NCI-H1048 (cell line): ENCODE measurements at regions not wholly inside any gene's neighbourhood (a gene's known extent, or its start where the extent isn't known, plus 50 kb on each side); places are given as distances from the start of the nearest gene placed in this dataset.

Experiments
- DNase-seq: peaks from one replicate; lab custom pipeline; 2025; lab: John Stamatoyannopoulos, UW

DNA sequence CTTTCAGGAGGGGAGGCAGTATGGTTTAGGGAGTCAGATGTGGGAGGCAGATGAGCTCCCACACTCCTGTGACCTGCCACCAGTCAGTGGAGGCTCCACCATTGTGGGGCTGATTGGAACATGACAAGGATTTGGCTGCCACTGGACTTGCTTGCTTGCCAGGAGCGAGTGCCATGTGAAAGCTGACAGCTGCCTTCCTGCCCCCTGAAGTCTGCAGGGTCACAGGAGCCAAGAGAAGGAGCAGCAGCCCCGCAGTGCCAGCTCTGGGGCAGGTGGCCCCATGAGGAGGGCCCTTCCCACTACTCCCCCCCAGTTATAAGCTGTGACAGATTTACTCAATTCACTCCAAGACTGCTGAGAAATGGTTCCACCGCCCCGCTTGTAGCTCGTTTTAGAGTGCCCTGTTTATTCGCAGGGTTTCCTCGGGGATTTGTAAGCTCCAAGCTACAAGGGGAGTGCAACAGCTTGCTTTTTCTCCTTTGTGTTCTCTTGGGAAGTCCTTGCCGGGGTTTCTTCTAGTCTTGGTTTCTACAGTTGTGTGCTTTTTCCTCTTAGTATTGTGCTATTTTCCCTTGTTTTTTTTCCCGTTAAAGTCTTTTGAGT is 414.3 kb downstream of the MEIS1 start:
- no peak for DNase-seq

DNA sequence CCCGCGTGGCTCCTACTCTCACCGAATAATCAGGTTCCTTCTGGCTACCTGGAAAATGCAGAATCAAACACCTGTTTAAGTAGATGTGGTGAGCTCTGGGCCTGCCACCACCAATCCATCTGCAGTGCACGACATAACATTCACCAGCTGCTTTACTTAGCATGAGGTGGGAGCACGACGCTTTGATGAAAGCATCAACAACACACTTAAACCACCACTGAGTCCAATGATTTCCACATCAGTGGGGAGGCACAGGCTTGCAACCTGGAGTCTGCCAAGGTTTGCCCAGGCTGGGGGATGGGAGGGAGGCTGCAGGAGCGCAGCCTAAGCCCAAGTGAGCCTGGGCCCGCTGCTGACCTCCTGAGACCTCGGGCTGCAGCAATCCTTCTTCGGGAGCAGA is 415.5 kb downstream of the MEIS1 start:
- DNase-seq = no peak

GRCh38 chr2:66851449-66851872 is 416.5 kb downstream of the MEIS1 start:
- DNase-seq = no peak

DNA sequence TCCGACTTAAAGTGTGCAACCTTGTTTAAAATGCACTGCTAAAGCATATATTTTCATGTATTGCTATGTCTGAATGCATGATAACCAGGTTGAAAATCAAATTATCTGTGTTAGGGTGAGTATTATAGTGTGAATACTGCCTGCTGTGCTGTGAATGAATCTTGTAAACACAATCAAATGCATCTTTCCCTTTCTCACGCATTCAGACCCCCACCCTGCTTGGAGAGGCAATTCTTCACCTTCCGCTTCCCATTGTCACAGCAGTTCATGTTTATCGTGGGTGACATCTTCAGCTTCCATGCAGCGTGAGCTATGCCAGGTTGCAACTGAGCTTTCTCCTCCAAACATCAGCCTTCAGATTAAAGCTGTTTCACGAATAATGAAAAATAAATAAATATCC is 418.0 kb downstream of the MEIS1 start:
- no peak for DNase-seq

DNA sequence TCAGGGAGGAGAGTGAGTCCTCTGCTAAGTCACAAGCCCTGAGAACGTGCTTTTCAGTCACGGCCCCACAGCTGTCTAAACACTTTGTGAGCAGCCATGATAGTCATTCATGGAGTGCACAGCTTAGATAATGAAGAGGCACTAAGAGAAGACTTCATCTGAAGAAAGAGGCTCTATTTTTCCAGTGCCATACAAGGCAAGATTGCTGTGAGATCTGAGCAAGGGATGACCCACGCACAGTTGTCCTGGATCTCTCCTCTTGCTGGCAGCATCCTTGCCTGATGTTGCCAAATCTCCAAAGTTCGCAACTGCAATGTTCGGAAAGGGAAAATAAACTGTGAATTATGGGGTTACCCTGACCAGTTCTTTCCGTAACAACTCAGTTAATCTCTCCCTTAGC is 418.7 kb downstream of the MEIS1 start:
- DNase-seq = no peak

DNA sequence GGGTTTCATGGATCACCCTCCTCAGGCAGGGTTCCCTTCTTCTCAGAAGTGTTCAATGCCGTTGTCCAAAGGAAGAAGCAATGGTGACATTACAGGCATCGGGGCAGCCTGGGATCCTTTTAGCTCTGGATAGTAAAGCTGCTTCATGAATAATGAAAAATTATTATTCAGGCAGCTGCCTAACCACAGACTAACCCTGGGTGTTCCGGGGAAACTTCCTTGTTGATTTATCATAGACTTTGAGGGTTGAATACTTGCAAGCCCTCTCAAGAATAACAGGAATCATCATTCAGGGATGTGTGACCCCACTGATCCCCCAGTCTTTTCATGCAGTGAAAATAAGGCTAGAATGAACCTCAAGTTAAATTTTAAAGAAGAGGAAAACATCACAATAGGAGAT is 419.4 kb downstream of the MEIS1 start:
- DNase-seq = no peak

DNA sequence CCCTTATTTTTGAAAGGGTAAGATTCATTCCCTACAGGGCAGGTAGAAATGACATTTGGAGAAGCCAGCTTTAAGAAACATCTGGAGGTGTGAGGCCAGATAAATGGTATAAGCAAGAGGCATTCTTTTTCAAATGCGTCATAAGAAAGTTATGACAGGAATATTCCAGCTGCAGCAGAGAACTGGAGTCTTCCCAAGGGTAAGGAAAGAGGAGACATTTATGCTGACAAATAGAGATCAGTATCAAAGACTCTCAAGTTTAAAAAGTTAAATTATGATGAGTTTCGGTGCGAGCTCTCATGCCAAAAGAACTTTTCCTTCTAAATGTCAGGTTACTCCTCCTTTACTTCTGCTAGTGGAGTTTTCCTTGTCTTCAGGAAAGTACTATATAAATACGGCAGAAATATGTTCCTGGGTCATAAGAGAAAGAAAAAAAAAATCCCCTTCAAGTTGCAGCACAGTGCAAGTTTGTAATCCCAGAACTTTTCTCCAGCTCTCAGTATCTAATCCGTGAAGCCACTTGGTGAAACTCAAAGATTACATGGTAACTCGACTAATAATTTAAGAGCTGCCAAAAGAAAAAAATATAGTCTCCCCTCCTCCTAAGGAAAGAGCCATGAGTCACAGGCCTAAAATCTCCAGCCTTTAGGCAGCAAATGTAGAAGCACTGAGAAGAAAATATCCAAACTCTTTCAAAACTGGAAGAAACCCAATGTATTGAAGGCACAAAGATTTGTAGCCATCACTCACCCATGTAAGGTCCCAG is 428.1 kb downstream of the MEIS1 start:
- no peak for DNase-seq

DNA sequence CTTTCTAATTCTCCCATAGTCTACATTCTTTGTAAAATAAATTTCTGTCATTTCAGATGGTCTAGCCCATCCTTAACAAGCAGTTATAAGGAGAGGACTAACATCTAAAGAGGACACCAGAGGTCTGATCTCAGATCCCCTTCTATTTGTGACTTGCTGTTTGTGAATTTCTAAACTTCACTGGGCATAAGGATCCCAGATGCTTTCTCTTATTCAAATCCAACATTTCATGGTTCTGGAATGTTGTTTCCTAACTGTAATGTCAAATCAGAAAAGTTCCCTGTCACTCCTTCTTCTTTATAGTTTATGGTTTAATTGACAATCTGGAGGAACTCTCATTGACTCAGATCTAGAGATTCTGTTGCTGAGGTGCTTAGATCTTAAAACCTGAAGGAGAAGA is 430.2 kb downstream of the MEIS1 start:
- DNase-seq = no peak

GRCh38 chr2:66866331-66867062 is 431.6 kb downstream of the MEIS1 start:
- no peak for DNase-seq

DNA sequence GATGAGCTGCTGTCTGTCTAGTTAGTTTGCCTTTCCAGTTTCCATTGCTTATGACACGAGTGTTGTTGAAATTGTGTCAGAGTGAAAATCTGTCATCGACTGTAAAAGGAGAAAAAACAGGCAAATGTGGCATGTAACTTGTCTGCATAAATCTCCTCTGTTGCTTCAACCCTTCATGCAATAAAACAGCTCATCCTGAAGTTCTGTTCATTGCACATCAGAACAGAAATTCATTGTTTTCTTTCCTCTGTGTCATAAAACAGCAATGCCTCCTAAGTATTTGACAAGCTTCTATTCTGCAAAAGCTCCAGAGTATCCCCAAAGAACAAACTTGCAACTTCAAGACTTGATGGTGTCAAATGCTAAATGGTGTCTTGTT is 432.1 kb downstream of the MEIS1 start:
- no peak for DNase-seq

- DNase-seq = no peak
Measured at GRCh38 chr2:66869076-66869475, 434.2 kb downstream of the MEIS1 start.

DNA sequence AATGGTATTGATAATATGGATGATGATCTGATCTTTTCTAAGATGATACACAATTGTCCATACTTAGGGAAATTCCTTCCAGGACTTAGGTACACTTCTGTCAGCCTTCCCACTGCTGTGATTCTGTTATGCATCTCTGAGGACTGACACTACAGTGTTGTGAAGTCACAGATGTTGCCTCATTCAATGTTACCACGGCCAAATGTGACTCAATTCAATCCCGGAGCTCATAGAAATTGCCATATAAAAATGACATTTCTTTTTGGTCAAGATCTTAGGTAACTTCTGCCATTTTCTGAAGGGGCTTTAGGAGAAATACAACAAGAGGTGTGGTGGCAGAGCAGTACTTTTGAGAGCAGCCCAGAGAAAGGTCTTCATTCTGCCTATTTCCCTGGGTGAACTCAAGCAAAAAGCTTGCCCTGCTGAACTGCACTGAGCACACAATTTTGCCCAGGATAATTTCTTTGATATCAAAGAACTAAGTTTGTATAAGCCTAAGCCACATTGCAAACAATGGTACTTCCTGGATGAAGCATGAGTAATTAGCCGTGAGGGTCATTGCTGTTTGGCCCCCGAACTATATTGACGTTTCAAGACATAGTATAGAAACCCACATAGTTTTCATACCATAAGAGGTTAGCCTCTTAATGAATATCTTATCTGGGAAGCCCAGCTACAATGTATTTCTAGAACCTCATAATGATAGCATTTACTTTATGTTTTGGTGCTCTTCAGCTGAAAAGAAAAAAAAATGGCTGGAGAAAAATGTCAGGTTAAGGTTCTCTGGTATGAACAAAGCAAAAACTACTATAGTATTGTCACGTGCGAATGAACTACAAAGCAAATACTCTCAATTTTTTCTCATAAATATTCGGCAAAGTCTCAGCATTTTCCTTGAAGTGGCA is 437.4 kb downstream of the MEIS1 start:
- DNase-seq = no peak

DNA sequence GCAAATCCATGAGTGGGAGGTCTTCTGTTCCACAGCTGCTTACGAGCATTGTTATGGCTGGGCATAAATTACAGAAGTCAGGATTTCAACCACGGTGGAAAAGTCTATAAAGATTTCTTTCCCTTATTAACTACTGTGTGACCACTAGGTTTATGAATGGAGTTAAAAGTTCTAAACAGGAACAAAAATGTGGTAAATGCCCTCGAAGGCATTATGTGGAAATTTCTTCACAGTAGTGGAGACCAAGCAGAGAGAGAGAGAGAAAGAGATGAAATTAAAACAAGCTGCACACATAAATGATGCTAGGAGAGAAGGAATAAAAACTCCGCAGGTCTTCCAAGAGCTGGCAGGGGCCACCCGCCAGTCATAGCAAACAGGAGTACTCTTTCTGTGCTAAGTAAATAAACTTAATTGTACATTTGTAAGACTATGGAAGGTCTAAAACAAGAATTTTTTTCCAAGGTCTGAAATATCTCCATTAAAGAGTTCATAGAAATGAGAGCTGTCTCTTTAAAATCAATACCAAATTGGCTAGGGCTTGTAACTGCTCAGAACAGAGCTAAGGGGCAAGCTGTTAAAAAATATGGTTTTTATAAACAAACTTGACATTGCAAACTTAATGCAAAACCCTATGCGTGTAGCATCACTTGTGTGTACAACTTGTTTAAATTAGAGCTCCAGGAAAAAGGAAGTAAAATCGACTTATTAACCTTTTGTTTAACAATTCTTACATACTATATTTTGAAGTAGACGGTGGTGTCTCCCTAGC is 438.2 kb downstream of the MEIS1 start:
- DNase-seq = no peak

DNA sequence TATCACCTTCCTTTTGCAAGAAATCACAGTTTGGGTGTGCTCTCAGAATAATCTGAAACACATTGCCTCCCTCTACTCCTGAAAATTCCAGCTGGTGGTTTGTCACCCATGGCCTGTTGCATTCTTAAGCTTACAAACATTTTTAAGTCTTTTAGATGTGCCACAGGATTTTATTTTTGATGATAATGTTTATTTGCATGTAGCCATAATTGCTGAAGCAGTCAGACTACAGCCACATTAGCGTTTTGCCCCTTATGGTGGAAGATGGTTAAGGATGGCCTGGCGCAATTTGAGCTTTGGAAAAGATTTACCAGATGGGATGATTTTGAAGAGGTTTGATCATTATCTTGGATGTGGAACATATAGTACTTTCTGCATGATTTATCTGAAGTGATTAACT is 439.5 kb downstream of the MEIS1 start:
- DNase-seq = no peak

DNA sequence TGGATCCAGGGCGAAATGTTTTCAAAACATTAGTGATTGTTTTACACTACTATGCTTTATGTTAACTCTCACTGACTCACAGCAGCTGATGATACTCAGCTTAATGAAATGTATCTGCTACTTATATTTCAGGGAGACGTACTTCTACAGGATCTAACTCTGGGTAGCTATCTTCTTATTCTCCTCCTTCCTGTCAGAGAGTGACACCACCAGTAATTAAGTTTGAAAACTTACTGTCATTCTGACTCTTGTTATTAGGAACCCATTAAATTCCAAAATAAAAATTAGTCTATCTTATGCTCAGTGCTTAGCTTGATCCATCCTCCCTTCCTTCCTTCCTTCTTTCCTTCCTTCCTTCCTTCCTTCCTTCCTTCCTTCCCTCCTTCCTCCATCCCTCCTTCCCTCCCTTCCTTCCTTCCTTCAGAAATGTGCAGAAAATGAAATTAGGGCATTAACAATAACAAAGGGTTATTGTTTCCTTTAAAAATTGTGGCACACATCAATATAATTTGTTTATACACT is 441.1 kb downstream of the MEIS1 start:
- no peak for DNase-seq

GRCh38 chr2:66885775-66886383 is 451.0 kb downstream of the MEIS1 start:
- DNase-seq = no peak

DNA sequence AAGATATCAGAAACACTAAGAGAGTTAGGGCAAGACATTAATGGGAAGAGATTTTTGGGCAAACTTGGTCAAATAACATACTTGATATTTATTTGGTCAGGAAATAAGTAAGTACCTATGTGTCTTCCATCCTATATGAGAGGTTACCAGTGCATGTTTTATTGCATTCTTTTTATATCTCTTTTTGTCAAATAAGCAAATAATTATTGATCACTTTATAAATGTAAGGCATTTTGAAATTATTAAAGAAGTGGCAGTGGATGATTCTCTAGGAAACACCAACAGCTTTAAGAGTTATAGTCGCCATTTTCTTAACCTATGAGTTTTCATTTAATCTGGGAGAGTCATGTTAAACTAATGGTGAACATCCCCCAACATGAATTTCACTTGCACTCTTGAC is 453.3 kb downstream of the MEIS1 start:
- DNase-seq = no peak

DNA sequence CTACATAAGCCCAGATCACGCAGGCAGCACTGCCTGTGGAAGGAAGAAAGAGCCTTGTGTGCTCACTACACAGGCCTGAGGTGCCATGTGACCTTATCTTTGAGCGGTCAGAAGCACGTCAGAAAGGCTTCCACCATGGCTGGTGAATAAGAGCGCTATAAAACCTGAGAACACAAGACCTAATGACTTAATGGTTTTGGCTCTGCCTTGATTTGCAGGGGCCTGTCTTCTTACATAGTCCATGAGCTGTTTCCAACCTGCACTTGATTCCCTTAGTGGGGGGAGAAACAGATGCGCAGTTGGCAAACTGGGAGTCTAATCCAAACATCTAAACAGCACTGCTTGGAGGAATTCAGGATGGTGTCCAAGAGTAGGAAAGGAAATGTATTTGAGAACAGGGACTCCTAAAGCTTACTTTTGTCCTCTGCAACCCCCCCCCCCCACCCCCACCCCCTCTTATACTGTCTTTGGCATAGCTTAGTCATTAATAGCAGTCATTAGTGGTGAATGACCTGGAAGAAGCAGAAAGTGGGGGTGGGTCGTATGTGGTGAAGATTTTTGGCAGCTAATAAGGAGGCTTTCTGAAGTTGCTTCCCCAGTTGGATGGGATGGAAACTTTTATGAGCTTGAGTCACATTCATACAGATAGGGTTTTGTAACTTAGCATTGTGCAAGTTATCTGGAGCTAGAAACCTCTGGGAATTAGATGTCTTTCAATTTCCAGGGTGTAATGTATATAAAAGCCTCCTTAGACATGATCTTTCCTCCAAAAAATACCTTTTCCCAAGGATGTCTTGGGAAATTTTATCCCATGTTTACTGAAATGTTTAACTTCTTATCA is 454.1 kb downstream of the MEIS1 start:
- DNase-seq = no peak

DNA sequence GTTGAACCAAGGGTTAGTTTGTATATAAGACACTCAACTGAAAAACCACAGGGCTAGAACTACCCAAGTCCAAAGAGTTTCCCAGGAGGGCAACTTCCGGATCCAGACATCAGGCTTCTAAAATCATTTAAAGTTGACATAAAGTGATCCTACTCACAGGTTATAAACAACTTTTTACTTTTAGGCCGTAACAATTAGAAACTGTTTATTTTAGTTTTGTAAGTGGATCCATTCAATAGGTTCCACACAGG is 454.6 kb downstream of the MEIS1 start:
- no peak for DNase-seq

- no peak for DNase-seq
Measured at GRCh38 chr2:66890166-66890742, 455.3 kb downstream of the MEIS1 start.
